Erythroblast (primary cell): ENCODE measurements at regions not wholly inside any gene's neighbourhood (a gene's known extent, or its start where the extent isn't known, plus 50 kb on each side); places are given as distances from the start of the nearest gene placed in this dataset.

Experiments
- GATA1 ChIP-seq: IDR thresholded peaks from 2 replicates; pipeline ENCODE4 v1.6.1; 2011; ENCODE audit warnings: low read depth, mild to moderate bottlenecking, control low read depth, low read length, moderate library complexity
- POLR2A ChIP-seq: IDR thresholded peaks from 2 replicates; pipeline ENCODE4 v1.6.1; 2011; ENCODE audit warnings: mild to moderate bottlenecking, low read length

DNA sequence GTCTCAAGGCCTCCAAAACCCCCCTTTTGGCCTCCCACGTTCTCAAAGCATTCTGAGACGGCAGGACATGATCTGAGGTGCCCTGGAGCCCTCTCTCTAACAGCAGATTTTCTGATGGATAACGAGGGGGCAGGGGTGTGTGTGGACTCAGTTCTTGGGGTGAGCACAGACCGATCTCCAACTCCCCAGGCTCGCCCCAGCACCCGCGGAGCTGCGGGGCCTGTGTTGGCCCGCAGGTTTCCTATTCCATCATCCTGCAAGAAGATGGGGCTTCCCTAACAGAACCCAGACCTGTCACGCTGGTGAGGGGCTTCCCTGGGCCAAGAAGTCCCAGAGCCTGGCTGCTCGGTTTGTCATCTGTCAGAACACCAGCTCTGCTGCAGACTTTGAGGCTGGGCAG is 196.1 kb downstream of the ANAPC1 start:
- no peak for TF ChIP-seq POLR2A
- no peak for TF ChIP-seq GATA1
